MM.1S (cell line): ENCODE measurements at regions not wholly inside any gene's neighbourhood (a gene's known extent, or its start where the extent isn't known, plus 50 kb on each side); places are given as distances from the start of the nearest gene placed in this dataset.

Experiments used
- CTCF ChIP-seq: fragments of 300-600 bp; sonication (generic); IDR thresholded peaks from 2 replicates; pipeline ENCODE4 v1.5.1; 2016; ENCODE audit warnings: antibody characterized with exemption, low read length, mixed read lengths
- EZH2 ChIP-seq: fragments of 300-600 bp; sonication (generic); optimal IDR thresholded peaks from 2 replicates; pipeline ENCODE3; 2017; ENCODE audit warnings: low read depth, mild to moderate bottlenecking, antibody characterized with exemption, low read length, mixed read lengths
- EZH2phosphoT487 ChIP-seq: fragments of 300-600 bp; sonication (generic); IDR thresholded peaks from 2 replicates; pipeline ENCODE4 v1.6.1; 2018; ENCODE audit warnings: antibody characterized with exemption, low read length

DNA sequence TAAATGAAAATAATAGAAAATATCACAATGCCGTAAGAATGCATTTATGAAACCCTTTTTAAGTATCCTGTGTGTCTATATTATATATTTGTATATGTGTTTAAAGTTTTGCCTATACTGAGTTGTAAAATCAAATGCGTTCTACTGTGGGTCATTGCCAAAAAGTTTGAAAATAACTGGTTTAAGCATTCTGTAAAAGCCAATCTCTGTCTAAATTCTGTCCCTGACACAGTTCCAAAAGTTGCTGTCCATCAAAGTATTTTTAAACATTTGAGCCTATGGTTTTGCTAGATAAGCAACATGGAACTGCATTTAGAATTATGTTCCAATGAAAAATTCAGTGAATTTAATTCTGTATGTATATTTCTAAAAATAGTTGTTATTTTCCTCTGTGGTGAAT is 1360.4 kb upstream of the CRIM1 start:
- no peak for TF ChIP-seq CTCF
- TF ChIP-seq EZH2, result no peak
- TF ChIP-seq EZH2phosphoT487, result no peak
